Calu3 (cell line): ENCODE measurements at regions not wholly inside any gene's neighbourhood (a gene's known extent, or its start where the extent isn't known, plus 50 kb on each side); places are given as distances from the start of the nearest gene placed in this dataset.
A peak's percentile ranks its signal among the peaks of the same experiment; 100 is the strongest.

ENCODE experiments used
- BruUV-seq: library from RNA; stranded (reverse); fragments of 400-500 nt; replicated peaks from 2 replicates; lab custom pipeline; 2021; lab: Mats Ljungman, UMichigan
- CTCF ChIA-PET: fragments of 300-600 bp; sonication (Branson Sonifier 250); formaldehyde crosslinking; loops from one replicate; lab custom pipeline; 2022; ENCODE audit warnings: antibody characterized with exemption; lab: Charles Lee
- DNase-seq: peaks from one replicate; pipeline ENCODE4 v3.0.0; 2022
- H3K27ac Mint-ChIP-seq: one replicate; pipeline ENCODE4 v1.8.0; 2022; ENCODE audit warnings: mixed read lengths; ENCODE audit not compliant: unreplicated experiment
- H3K27me3 Mint-ChIP-seq: one replicate; pipeline ENCODE4 v1.8.0; 2022; ENCODE audit warnings: mixed read lengths; ENCODE audit not compliant: unreplicated experiment
- H3K36me3 Mint-ChIP-seq: one replicate; pipeline ENCODE4 v1.8.0; 2022; ENCODE audit warnings: mild to moderate bottlenecking, moderate library complexity, mixed read lengths; ENCODE audit not compliant: insufficient read depth, unreplicated experiment
- H3K4me1 Mint-ChIP-seq: one replicate; pipeline ENCODE4 v1.8.0; 2022; ENCODE audit warnings: mild to moderate bottlenecking, low read depth, mixed read lengths; ENCODE audit not compliant: unreplicated experiment
- H3K4me3 Mint-ChIP-seq: one replicate; pipeline ENCODE4 v1.8.0; 2022; ENCODE audit warnings: mild to moderate bottlenecking, low read depth, moderate library complexity, mixed read lengths; ENCODE audit not compliant: unreplicated experiment
- H3K9me3 Mint-ChIP-seq: one replicate; pipeline ENCODE4 v1.8.0; 2022; ENCODE audit warnings: low read depth, mixed read lengths; ENCODE audit not compliant: unreplicated experiment
- intact Hi-C: fragments of 100-400 bp; cut with micrococcal nuclease; formaldehyde crosslinking; loops from one replicate; pipeline ENCODE4 v1.10.0; 2022; ENCODE audit not compliant: unreplicated experiment
- TF ChIP-seq, protein P1 (sequence below): fragments of 200-600 bp; IDR thresholded peaks from one replicate; pipeline ENCODE4 v1.8.0; 2022; ENCODE audit warnings: antibody characterized with exemption; ENCODE audit not compliant: unreplicated experiment

- BruUV-seq = no TSS peak
- Mint-ChIP-seq H3K4me1 (no peaks in the 10 kb centered on the region), H3K4me3 (no peak overlapping the region), H3K36me3 (no peaks in the 10 kb centered on the region), H3K27me3 (no peaks in the 10 kb centered on the region), H3K27ac (no peak overlapping the region), H3K9me3 (no peaks in the 10 kb centered on the region)
- intact Hi-C loops = no loop called here
- TF ChIP-seq, protein P1, sequence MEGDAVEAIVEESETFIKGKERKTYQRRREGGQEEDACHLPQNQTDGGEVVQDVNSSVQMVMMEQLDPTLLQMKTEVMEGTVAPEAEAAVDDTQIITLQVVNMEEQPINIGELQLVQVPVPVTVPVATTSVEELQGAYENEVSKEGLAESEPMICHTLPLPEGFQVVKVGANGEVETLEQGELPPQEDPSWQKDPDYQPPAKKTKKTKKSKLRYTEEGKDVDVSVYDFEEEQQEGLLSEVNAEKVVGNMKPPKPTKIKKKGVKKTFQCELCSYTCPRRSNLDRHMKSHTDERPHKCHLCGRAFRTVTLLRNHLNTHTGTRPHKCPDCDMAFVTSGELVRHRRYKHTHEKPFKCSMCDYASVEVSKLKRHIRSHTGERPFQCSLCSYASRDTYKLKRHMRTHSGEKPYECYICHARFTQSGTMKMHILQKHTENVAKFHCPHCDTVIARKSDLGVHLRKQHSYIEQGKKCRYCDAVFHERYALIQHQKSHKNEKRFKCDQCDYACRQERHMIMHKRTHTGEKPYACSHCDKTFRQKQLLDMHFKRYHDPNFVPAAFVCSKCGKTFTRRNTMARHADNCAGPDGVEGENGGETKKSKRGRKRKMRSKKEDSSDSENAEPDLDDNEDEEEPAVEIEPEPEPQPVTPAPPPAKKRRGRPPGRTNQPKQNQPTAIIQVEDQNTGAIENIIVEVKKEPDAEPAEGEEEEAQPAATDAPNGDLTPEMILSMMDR = no peak
- DNase-seq = no peak
- CTCF ChIA-PET = no interaction called here
Measured at GRCh38 chr13:110812869-110813645, 99.6 kb downstream of the ING1 start.

DNA sequence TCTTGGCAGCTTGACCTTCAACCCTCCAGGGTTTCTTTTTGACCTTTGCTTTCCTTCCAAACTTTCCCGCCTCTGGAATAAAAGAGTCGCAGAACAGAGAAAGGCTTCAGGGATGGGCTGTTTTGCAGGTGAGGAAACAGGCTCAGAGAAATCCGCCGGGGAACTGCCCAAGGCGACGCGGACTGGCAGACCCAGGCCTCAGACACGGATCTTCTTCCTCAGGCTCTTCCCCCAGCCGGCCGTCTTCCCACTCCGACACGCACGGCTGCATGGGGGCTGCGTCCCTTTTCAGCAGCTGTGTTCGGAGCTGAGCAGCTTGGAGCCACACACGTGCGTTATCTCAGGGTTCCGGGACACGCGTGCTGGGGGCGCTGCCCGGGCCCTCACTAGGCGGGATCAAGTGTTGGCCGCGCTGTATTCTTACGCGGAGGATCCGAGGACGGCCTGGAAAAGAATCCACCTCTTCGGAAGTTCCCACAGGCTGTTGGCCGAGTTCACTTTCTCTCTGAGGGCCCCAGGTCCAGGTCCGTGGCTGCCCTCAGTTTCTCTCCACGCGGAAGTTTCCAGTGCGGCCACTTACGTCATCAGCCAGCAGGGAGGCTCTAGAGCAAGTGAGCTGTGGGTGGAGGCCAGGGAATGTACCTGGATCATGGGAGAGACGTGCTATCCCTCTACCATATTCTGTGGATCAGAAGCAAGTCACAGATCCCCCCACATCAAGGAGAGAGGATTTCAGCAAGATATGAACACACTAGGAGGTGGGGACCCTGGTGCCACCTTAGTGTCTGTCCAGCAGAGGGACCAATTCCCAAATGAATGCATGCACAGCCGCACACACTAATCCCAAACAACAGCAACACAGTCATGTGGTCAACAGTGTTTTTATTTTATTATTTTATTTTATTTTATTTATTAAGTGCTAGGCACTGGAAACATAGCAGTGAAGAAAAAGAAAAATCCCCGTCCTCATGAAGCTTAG lies 100.4 kb downstream of the ING1 start:
- H3K9me3 Mint-ChIP-seq = no peaks in the 10 kb centered on the region
- TF ChIP-seq, protein P1 = no peak
- no peak overlapping the region for H3K27ac Mint-ChIP-seq
- no peaks in the 10 kb centered on the region for H3K36me3 Mint-ChIP-seq
- no TSS peak for BruUV-seq
- no peak for DNase-seq
- intact Hi-C loops = no loop called here
- CTCF ChIA-PET = no interaction called here
- H3K4me3 Mint-ChIP-seq = no peak overlapping the region
- H3K4me1 Mint-ChIP-seq = no peaks in the 10 kb centered on the region
- H3K27me3 Mint-ChIP-seq = no peaks in the 10 kb centered on the region

- BruUV-seq = no TSS peak
- no peaks in the 10 kb centered on the region for H3K4me1 Mint-ChIP-seq
- no peaks in the 10 kb centered on the region for H3K27me3 Mint-ChIP-seq
- H3K36me3 Mint-ChIP-seq = no peaks in the 10 kb centered on the region
- TF ChIP-seq, protein P1 = no peak
- H3K9me3 Mint-ChIP-seq = no peaks in the 10 kb centered on the region
- CTCF ChIA-PET = no interaction called here
- H3K27ac Mint-ChIP-seq = no peak overlapping the region
- H3K4me3 Mint-ChIP-seq = no peak overlapping the region
- peak; percentile 10 for DNase-seq
- intact Hi-C loops = loop anchor here (5.0 kb wide), 1 partner anchor 98 kb away; no protein-coding TSS in a partner anchor
Measured at GRCh38 chr13:110815471-110816204, 99.2 kb downstream of the ANKRD10 start.

DNA sequence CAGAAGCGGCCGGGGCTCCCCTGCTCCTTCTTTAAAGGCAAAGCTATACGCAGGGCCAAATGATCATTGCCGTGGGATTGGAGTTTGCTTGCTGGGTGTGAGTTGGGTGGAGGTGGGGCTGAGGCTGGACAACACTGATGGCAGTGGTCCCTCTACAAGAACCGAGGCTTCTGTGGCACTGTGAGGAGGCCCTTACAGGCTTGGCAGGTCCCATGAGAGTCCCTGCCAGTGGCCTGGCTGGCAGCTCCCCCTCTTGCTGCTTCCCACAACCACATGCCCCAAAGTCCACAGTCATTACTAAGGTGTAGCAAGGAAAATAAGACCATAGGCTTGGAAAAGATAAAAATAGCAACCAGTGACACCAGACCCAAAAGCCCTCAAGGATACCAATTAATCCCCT lies 98.4 kb downstream of the ANKRD10 start:
- TF ChIP-seq, protein P1 = no peak
- no peaks in the 10 kb centered on the region for H3K4me1 Mint-ChIP-seq
- intact Hi-C loops = loop anchor here (5.0 kb wide), 1 partner anchor 99 kb away; no protein-coding TSS in a partner anchor
- CTCF ChIA-PET = no interaction called here
- no peaks in the 10 kb centered on the region for H3K27me3 Mint-ChIP-seq
- H3K4me3 Mint-ChIP-seq = no peak overlapping the region
- DNase-seq = no peak
- no peaks in the 10 kb centered on the region for H3K9me3 Mint-ChIP-seq
- no peak overlapping the region for H3K27ac Mint-ChIP-seq
- BruUV-seq = no TSS peak
- H3K36me3 Mint-ChIP-seq = no peaks in the 10 kb centered on the region
